ENCODE measurements at regions not wholly inside any gene's neighbourhood (a gene's known extent, or its start where the extent isn't known, plus 50 kb on each side); places are given as distances from the start of the nearest gene placed in this dataset.
"Not testable (repeated sequence)": the region's sequence is repeated elsewhere in the genome, so short reads cannot be mapped to it uniquely, and the experiment has no call there.

DNA sequence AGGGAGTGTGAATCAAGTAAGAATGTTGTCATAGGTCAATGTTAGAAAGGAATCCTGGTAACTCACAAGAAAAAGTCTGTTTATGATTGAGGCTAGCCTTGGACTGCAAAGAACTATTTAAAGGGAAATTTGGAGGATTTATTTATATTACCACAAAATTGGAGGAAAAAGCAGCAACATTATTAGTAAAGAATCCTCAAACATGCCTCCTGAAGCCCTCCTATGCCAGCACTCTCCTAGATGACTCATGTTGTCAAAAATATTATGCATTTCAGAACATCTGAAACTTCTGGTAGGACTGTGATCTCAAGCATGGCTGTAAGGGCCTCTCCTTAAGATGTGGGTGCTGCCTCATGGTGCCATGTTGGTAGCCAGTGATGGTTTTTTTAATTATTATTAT is 628.5 kb downstream of the CHSY3 start:
- no peaks in the 10 kb centered on the region for H3K27me3 Mint-ChIP-seq
- no peaks in the 10 kb centered on the region for H3K36me3 Mint-ChIP-seq (ENCODE audit: insufficient read depth)
- H3K4me3 Mint-ChIP-seq, result no peak overlapping the region
- peaks cover 0 to 4% of the 10 kb centered on the region in 2 donors for H3K9me3 Mint-ChIP-seq
- ATAC-seq (replicated peaks) (no peak), DNase-seq (no peak)
- H3K27ac Mint-ChIP-seq, result no peak overlapping the region
- no peaks in the 10 kb centered on the region for H3K4me1 Mint-ChIP-seq (ENCODE audit: low read depth in 2 of 2)

DNA sequence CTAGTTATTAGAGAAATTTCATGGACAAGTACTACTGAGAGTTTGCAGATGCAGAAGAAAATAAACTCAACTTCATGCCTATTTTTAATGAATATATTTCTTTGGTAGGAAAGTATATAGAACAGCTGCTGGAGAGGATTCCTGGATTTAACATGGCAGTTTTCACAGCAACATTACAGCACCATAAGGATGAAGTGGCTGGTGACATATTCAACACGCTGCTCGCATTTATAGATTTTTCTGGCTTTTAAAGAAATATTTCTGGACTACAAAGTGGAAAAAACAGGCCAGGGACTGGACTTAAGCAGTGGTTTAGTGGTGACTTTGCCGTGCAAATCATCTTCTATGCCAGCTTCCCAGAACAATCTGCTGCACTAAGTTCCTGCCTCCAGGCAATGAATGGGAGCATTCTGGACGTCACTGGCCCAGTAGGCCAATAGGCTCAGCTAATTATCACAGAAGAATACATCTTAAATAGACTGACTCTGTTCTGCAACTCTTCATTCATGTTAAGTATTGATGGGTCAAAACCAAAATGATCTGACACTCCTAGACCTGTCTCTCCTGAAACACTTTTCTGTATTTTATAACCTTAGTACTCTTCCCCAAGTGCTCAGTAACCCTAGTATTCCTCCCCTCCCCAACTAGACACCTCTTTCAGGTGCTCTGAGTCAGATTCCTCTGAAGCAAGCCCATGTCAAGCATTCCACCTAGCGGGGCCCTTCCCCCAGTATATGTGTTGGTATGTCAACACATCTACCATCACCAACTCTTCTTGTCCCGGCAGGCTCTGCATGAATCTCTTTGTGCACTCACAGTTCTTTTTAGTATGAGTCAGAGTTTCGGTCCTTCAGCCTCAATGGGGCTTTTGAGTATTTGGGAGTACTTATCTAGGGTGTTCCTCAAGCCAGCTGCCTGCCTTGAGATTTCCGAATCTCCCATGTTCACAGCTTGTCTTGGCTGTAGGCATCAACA is 625.5 kb downstream of the CHSY3 start:
- no peak overlapping the region for H3K27ac Mint-ChIP-seq
- no peaks in the 10 kb centered on the region for H3K4me1 Mint-ChIP-seq (ENCODE audit: low read depth in 2 of 2)
- no peaks in the 10 kb centered on the region for H3K36me3 Mint-ChIP-seq (ENCODE audit: insufficient read depth)
- H3K4me3 Mint-ChIP-seq, result no peak overlapping the region
- no peak for ATAC-seq (replicated peaks)
- peaks cover 0 to 4% of the 10 kb centered on the region in 2 donors for H3K9me3 Mint-ChIP-seq
- no peak for DNase-seq
- no peaks in the 10 kb centered on the region for H3K27me3 Mint-ChIP-seq

DNA sequence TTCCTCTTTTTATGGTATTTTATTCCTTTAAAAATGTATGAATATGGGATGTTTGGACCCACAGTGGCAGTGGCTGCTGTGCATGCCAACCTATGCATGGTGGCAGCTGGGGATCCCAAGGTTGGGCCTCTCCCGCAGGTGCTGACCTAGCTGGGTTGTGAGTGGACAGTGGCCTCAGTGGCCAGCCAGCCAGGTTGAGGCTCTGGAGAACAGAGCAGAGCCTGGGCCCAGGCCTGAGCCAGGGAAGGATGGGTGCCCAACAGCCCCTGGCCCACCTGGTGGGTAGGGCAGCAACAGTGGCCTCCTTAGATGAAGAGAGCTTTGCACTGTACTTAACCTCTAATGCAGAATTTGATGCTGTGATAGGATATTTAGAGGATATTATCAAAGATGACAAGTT is 624.8 kb downstream of the CHSY3 start:
- peaks cover 0 to 4% of the 10 kb centered on the region in 2 donors for H3K9me3 Mint-ChIP-seq
- H3K27me3 Mint-ChIP-seq, result no peaks in the 10 kb centered on the region
- H3K4me1 Mint-ChIP-seq (ENCODE audit: low read depth in 2 of 2), result no peaks in the 10 kb centered on the region
- ATAC-seq (replicated peaks), result no peak
- no peak for DNase-seq
- H3K27ac Mint-ChIP-seq, result no peak overlapping the region
- no peaks in the 10 kb centered on the region for H3K36me3 Mint-ChIP-seq (ENCODE audit: insufficient read depth)
- no peak overlapping the region for H3K4me3 Mint-ChIP-seq

DNA sequence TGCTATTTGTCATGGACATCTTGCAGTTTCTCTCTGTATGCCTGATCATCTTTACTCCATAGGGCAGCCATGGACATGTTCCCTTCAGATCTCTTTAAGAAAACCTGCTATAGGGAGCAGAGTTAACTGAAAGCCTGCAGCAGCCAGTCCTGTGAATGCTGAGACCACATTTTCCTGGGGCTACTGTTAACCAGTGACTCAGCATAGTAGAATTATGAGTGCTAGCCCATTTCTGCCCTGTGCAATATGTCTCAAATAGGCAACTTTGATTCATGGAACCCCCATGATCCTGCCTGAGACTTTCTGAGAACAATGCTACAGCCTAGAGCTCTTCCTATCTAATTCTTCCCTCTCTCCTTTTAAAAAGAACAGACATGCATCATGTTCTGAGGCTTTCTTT is 624.2 kb downstream of the CHSY3 start:
- ATAC-seq (replicated peaks) (no peak), DNase-seq (no peak)
- no peaks in the 10 kb centered on the region for H3K4me1 Mint-ChIP-seq (ENCODE audit: low read depth in 2 of 2)
- no peaks in the 10 kb centered on the region for H3K36me3 Mint-ChIP-seq (ENCODE audit: insufficient read depth)
- peaks cover 0 to 4% of the 10 kb centered on the region in 2 donors for H3K9me3 Mint-ChIP-seq
- no peaks in the 10 kb centered on the region for H3K27me3 Mint-ChIP-seq
- H3K4me3 Mint-ChIP-seq, result no peak overlapping the region
- no peak overlapping the region for H3K27ac Mint-ChIP-seq

DNA sequence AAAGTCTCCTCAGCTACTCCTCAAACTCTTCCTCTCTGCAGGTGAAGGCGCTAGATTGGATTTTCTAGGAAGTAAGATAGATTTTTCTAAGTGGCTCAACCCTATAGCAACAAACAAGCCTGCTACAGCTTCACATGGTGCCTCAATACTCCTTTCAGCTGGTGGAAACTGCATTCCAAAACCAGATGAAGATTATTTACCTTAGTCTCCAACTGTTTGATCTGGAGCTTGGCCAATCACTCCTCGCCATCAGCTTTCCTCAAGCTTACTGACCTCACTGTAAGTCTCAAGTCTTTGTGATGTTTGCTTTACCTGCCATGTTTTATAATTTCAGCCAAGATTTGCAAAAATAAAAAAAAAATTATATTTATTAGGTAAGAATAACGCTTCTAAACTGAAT is 622.4 kb downstream of the CHSY3 start:
- Mint-ChIP-seq H3K27ac (no peak overlapping the region), H3K4me1 (ENCODE audit: low read depth in 2 of 2) (no peaks in the 10 kb centered on the region), H3K9me3 (peaks cover under 1 to 5% of the 10 kb centered on the region in 2 donors), H3K4me3 (no peak overlapping the region), H3K36me3 (ENCODE audit: insufficient read depth) (no peaks in the 10 kb centered on the region), H3K27me3 (no peaks in the 10 kb centered on the region)
- ATAC-seq (replicated peaks) (no peak), DNase-seq (no peak)

DNA sequence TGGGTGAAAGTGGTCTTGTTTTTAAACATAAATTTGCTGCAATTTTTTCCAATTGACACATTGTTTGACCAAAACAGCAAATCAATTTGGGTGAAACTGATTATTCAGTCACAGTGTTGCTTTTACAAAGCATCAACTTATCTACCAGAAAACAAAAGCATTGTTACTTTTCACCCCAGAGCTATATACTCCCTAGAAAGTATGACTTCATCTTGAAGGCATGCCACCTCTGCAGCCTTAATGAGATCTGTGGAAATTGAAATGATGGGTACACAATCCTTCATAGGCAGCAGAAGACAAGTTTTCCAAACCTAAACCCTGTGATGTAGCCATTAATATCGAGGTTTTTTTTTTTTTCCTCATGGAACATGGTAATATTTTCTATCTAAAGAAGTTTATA is 615.9 kb downstream of the CHSY3 start:
- no peak overlapping the region for H3K4me3 Mint-ChIP-seq
- no peaks in the 10 kb centered on the region for H3K27me3 Mint-ChIP-seq
- peaks cover 12 to 16% of the 10 kb centered on the region in 2 donors for H3K9me3 Mint-ChIP-seq
- H3K27ac Mint-ChIP-seq, result no peak overlapping the region
- H3K36me3 Mint-ChIP-seq (ENCODE audit: insufficient read depth), result no peaks in the 10 kb centered on the region
- no peak for DNase-seq
- H3K4me1 Mint-ChIP-seq (ENCODE audit: low read depth in 2 of 2), result no peaks in the 10 kb centered on the region
- ATAC-seq (replicated peaks), result no peak

GRCh38 chr5:130514984-130515690 is 610.9 kb downstream of the CHSY3 start:
- Mint-ChIP-seq H3K4me1 (ENCODE audit: low read depth in 2 of 2) (no peaks in the 10 kb centered on the region), H3K36me3 (ENCODE audit: insufficient read depth) (no peaks in the 10 kb centered on the region), H3K27ac (no peak overlapping the region), H3K9me3 (peaks cover 8 to 11% of the 10 kb centered on the region in 2 donors), H3K4me3 (no peak overlapping the region), H3K27me3 (no peaks in the 10 kb centered on the region)
- DNase-seq (no peak), ATAC-seq (replicated peaks) (no peak)

- Mint-ChIP-seq H3K9me3 (no peaks in the 10 kb centered on the region), H3K27ac (no peak overlapping the region), H3K4me1 (ENCODE audit: low read depth in 2 of 2) (no peaks in the 10 kb centered on the region), H3K4me3 (no peak overlapping the region), H3K27me3 (no peaks in the 10 kb centered on the region), H3K36me3 (ENCODE audit: insufficient read depth) (no peaks in the 10 kb centered on the region)
- DNase-seq (no peak), ATAC-seq (replicated peaks) (no peak)
These were observed 598.4 kb downstream of the CHSY3 start for GRCh38 chr5:130502702-130503101.

DNA sequence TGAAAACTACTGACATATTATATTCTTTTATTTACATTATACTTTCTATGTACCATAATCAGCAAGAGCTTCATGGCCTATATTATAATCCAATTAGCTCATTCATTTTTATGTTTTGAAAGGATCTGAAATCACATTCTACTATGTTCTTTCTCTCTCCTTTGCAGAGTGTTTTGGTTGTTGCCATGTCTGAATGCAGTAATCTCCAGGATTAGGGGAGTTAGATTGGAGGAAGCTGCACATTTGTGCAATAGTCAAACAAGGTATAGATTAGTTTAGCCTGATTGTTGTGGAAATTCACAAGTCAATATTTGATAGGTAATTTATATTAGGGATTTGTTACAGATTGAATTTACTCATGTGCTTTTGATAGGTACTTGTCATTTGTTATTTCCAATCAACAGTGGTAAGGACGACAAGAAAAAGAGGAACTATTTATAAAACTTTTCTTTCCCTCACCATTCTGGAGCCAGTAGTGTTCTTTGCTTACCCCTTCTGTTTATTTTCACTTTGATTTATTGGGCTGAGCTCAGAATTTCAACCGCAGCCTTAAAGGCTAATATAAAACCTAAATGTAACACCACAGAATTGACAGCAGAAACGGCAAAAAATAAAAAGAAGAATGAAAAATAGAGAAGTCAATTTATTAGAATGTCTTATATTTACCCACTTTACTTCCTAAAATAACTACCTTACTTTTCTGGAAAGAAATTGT is 597.0 kb downstream of the CHSY3 start:
- Mint-ChIP-seq H3K4me3 (no peak overlapping the region), H3K27me3 (no peaks in the 10 kb centered on the region), H3K27ac (no peak overlapping the region), H3K4me1 (ENCODE audit: low read depth in 2 of 2) (no peaks in the 10 kb centered on the region), H3K36me3 (ENCODE audit: insufficient read depth) (no peaks in the 10 kb centered on the region), H3K9me3 (no peaks in the 10 kb centered on the region)
- no peak for ATAC-seq (replicated peaks)
- DNase-seq, result no peak

GRCh38 chr5:130500495-130500894 is 596.2 kb downstream of the CHSY3 start:
- H3K9me3 Mint-ChIP-seq; H3K27ac Mint-ChIP-seq; H3K4me3 Mint-ChIP-seq; H3K36me3 Mint-ChIP-seq (ENCODE audit: insufficient read depth); H3K27me3 Mint-ChIP-seq; ATAC-seq (replicated peaks); H3K4me1 Mint-ChIP-seq (ENCODE audit: low read depth in 2 of 2); DNase-seq: not testable (repeated sequence)

- Mint-ChIP-seq H3K4me3 (no peak overlapping the region), H3K27ac (no peak overlapping the region), H3K36me3 (ENCODE audit: insufficient read depth) (no peaks in the 10 kb centered on the region), H3K27me3 (no peaks in the 10 kb centered on the region), H3K4me1 (ENCODE audit: low read depth in 2 of 2) (no peaks in the 10 kb centered on the region), H3K9me3 (peaks cover 0 to 2% of the 10 kb centered on the region in 2 donors)
- ATAC-seq (replicated peaks) (no peak), DNase-seq (no peak)
These were observed 592.0 kb downstream of the CHSY3 start for GRCh38 chr5:130496215-130496614.

GRCh38 chr5:130488252-130488651 is 584.0 kb downstream of the CHSY3 start:
- Mint-ChIP-seq H3K27me3 (no peaks in the 10 kb centered on the region), H3K4me1 (ENCODE audit: low read depth in 2 of 2) (no peaks in the 10 kb centered on the region), H3K27ac (no peak overlapping the region), H3K9me3 (peaks cover 0 to 2% of the 10 kb centered on the region in 2 donors), H3K4me3 (no peak overlapping the region), H3K36me3 (ENCODE audit: insufficient read depth) (no peaks in the 10 kb centered on the region)
- ATAC-seq (replicated peaks) (no peak), DNase-seq (no peak)

- H3K4me1 Mint-ChIP-seq (ENCODE audit: low read depth in 2 of 2), result no peaks in the 10 kb centered on the region
- H3K36me3 Mint-ChIP-seq (ENCODE audit: insufficient read depth), result no peaks in the 10 kb centered on the region
- ATAC-seq (replicated peaks), result no peak
These were observed 575.0 kb downstream of the CHSY3 start for GRCh38 chr5:130479045-130479804.

More at GRCh38 chr5:130479045-130479804, 575.0 kb downstream of the CHSY3 start:
- H3K27ac Mint-ChIP-seq, result no peak overlapping the region
- H3K4me3 Mint-ChIP-seq, result no peak overlapping the region
- DNase-seq, result no peak
- H3K9me3 Mint-ChIP-seq, result peaks cover 0 to 13% of the 10 kb centered on the region in 2 donors
- no peaks in the 10 kb centered on the region for H3K27me3 Mint-ChIP-seq
